IMR-90 (cell line): ENCODE measurements at regions not wholly inside any gene's neighbourhood (a gene's known extent, or its start where the extent isn't known, plus 50 kb on each side); places are given as distances from the start of the nearest gene placed in this dataset.

Source experiments
- BHLHE40 ChIP-seq: fragments of 150-350 bp; IDR thresholded peaks from 2 replicates; pipeline ENCODE4 v1.6.1; 2016; ENCODE audit warnings: mild to moderate bottlenecking, low read depth, low read length
- CHD1 ChIP-seq: IDR thresholded peaks from 2 replicates; pipeline ENCODE4 v1.6.1; 2012; ENCODE audit warnings: low read depth, low read length, improper control_type of control experiment
- CTCF ChIP-seq: conservative IDR thresholded peaks from 2 replicates; pipeline ENCODE4 v1.5.1; 2012; ENCODE audit warnings: mild to moderate bottlenecking, low read depth, low read length, improper control_type of control experiment
- FOS ChIP-seq: fragments of 150-350 bp; IDR thresholded peaks from 2 replicates; pipeline ENCODE4 v1.6.1; 2016; ENCODE audit warnings: low read depth, low read length
- MXI1 ChIP-seq: IDR thresholded peaks from 2 replicates; pipeline ENCODE4 v1.6.1; 2012; ENCODE audit warnings: low read depth, mild to moderate bottlenecking, low read length, moderate library complexity, borderline replicate concordance
- NFE2L2 ChIP-seq: fragments of 150-350 bp; IDR thresholded peaks from 2 replicates; pipeline ENCODE4 v1.6.1; 2016; ENCODE audit warnings: low read depth, mild to moderate bottlenecking, low read length
- POLR2A ChIP-seq: IDR thresholded peaks from 2 replicates; pipeline ENCODE4 v1.6.1; 2012; ENCODE audit warnings: mild to moderate bottlenecking, low read depth, low read length
- RAD21 ChIP-seq: IDR thresholded peaks from 2 replicates; pipeline ENCODE4 v1.6.1; 2012; ENCODE audit warnings: low read length, improper control_type of control experiment
- RCOR1 ChIP-seq: IDR thresholded peaks from 2 replicates; pipeline ENCODE4 v1.6.1; 2012; ENCODE audit warnings: mild to moderate bottlenecking, low read length, improper control_type of control experiment; ENCODE audit not compliant: insufficient replicate concordance
- SMC3 ChIP-seq: fragments of 150-350 bp; IDR thresholded peaks from 2 replicates; pipeline ENCODE4 v1.6.1; 2016; ENCODE audit warnings: low read depth, mild to moderate bottlenecking, antibody characterized with exemption, low read length, moderate library complexity

DNA sequence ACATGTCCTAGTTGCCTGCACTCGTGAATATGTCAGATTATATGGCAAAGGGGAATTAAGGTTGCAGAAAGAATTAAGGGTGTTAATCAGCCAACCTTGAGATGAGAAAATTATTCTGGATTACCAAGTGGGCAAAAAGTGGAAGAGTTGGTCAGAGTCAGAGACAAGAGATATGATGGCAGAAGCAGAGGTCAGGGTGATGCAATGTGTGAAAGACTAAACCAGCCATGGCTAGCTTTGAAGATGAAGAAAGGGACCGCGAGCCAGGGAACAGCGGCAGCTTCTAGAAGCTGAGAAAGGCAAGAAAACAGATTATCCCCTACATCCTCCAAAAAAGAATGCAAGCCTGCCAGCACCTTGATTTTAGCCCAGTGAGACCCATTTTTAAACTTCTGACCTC lies 385.6 kb downstream of the HNRNPD start:
- no peak for TF ChIP-seq RAD21
- no peak for TF ChIP-seq CTCF
- no peak for TF ChIP-seq POLR2A
- no peak for TF ChIP-seq CHD1
- no peak for TF ChIP-seq MXI1
- no peak for TF ChIP-seq SMC3
- TF ChIP-seq RCOR1, result no peak
- no peak for TF ChIP-seq FOS
- no peak for TF ChIP-seq NFE2L2
- TF ChIP-seq BHLHE40, result no peak
